Esophagus muscularis mucosa (tissue), 4 donors: ENCODE measurements at regions not wholly inside any gene's neighbourhood (a gene's known extent, or its start where the extent isn't known, plus 50 kb on each side); places are given as distances from the start of the nearest gene placed in this dataset.

Experiments
- DNase-seq: peaks from one replicate; pipeline ENCODE4 v3.0.0-alpha.2; 2017; ENCODE audit errors: extremely low spot score
- H3K27ac ChIP-seq, 4 donors: fragments of 200-600 bp; sonication (generic); replicated peaks in 1 of 4; 1 replicate in 3 of 4; 2 replicates in 1 of 4; pipeline ENCODE4 v1.5.1; 2016 to 2019; ENCODE audit warnings: mild to moderate bottlenecking in 1 of 4
- H3K27me3 ChIP-seq, 4 donors: fragments of 200-600 bp; sonication (generic); one replicate each; pipeline versions ENCODE4 v1.5.1 to v1.6.0; 2016 to 2019
- H3K36me3 ChIP-seq, 4 donors: fragments of 200-600 bp; sonication (generic); one replicate each; pipeline ENCODE4 v1.5.1; 2016 to 2019
- H3K4me1 ChIP-seq, 4 donors: fragments of 200-600 bp; sonication (generic); one replicate each; pipeline ENCODE4 v1.5.1; 2016 to 2019
- H3K4me3 ChIP-seq, 4 donors: fragments of 200-600 bp; sonication (generic); 1 replicate in 2 of 4; 2 replicates in 2 of 4; pipeline ENCODE4 v1.5.1; 2016 to 2019; ENCODE audit warnings: mild to moderate bottlenecking in 4 of 4, moderate library complexity in 1 of 4
- H3K9me3 ChIP-seq, 4 donors: fragments of 200-600 bp; sonication (generic); 1 replicate in 3 of 4; 2 replicates in 1 of 4; pipeline ENCODE4 v1.5.1; 2016 to 2019
- EP300 ChIP-seq: sonication (generic); formaldehyde crosslinking; IDR thresholded peaks from one replicate; pipeline ENCODE4 v1.6.1; 2017; ENCODE audit warnings: antibody characterized with exemption
- POLR2A ChIP-seq: fragments of 450-650 bp; IDR thresholded peaks from one replicate; pipeline ENCODE4 v1.6.1; 2017; ENCODE audit warnings: antibody characterized with exemption, moderate library complexity, mild to moderate bottlenecking, low read depth
- POLR2AphosphoS5 ChIP-seq, 2 donors: sonication (generic); formaldehyde crosslinking; IDR thresholded peaks; one replicate each; pipeline ENCODE4 v1.6.1; 2017; ENCODE audit warnings: antibody characterized with exemption in 2 of 2
- WGBS: methylation state at CpG from one replicate; pipeline ENCODE4 v1.1.5; 2018; 5-methylcytosine and 5-hydroxymethylcytosine counted together
- intact Hi-C: fragments of 100-400 bp; cut with DNase I; formaldehyde crosslinking; loops from one replicate; pipeline ENCODE4 v1.15.1; 2023
- TF ChIP-seq, protein P1 (sequence below), 3 experiments: fragments of 200-600 bp in 2 of 3; fragments of 450-650 bp in 1 of 3; sonication (generic) in 2 of 3; IDR thresholded peaks; one replicate each; pipeline ENCODE4 v1.5.1; 2017 to 2019; ENCODE audit warnings: antibody characterized with exemption in 3 of 3, mild to moderate bottlenecking in 2 of 3, moderate library complexity in 1 of 3

GRCh38 chr10:62958980-62959379 lies 142.8 kb upstream of the EGR2 start:
- H3K27ac ChIP-seq, result no peak overlapping the region
- H3K36me3 ChIP-seq, result no peaks in the 10 kb centered on the region
- no peaks in the 10 kb centered on the region for H3K9me3 ChIP-seq
- DNase-seq, result no peak
- WGBS, result 88% methylated on average over 1 of the region's 1 CpG
- no peak overlapping the region for H3K4me3 ChIP-seq
- TF ChIP-seq EP300 (no peak), POLR2A (no peak), POLR2AphosphoS5 (IDR thresholded peaks at IDR 0.05) (no peak)
- TF ChIP-seq, protein P1, sequence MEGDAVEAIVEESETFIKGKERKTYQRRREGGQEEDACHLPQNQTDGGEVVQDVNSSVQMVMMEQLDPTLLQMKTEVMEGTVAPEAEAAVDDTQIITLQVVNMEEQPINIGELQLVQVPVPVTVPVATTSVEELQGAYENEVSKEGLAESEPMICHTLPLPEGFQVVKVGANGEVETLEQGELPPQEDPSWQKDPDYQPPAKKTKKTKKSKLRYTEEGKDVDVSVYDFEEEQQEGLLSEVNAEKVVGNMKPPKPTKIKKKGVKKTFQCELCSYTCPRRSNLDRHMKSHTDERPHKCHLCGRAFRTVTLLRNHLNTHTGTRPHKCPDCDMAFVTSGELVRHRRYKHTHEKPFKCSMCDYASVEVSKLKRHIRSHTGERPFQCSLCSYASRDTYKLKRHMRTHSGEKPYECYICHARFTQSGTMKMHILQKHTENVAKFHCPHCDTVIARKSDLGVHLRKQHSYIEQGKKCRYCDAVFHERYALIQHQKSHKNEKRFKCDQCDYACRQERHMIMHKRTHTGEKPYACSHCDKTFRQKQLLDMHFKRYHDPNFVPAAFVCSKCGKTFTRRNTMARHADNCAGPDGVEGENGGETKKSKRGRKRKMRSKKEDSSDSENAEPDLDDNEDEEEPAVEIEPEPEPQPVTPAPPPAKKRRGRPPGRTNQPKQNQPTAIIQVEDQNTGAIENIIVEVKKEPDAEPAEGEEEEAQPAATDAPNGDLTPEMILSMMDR (IDR thresholded peaks at IDR 0.05), result no peak
- intact Hi-C loops, result no loop called here
- H3K27me3 ChIP-seq, result no peaks in the 10 kb centered on the region
- H3K4me1 ChIP-seq, result peaks cover 0 to 10% (median 0%) of the 10 kb centered on the region in 4 donors

- Histone ChIP-seq H3K27me3 (no peaks in the 10 kb centered on the region), H3K4me1 (no peaks in the 10 kb centered on the region), H3K9me3 (no peaks in the 10 kb centered on the region), H3K4me3 (no peak overlapping the region), H3K36me3 (no peaks in the 10 kb centered on the region), H3K27ac (no peak overlapping the region)
- TF ChIP-seq POLR2A, result no peak
- TF ChIP-seq POLR2AphosphoS5 (IDR thresholded peaks at IDR 0.05), result no peak
- TF ChIP-seq EP300, result no peak
- TF ChIP-seq, protein P1 (IDR thresholded peaks at IDR 0.05), result no peak
- no peak for DNase-seq
- intact Hi-C loops, result no loop called here
- WGBS, result 83% methylated on average over 3 of the region's 3 CpGs
Measured at GRCh38 chr10:62946278-62946677, 130.1 kb upstream of the EGR2 start.

DNA sequence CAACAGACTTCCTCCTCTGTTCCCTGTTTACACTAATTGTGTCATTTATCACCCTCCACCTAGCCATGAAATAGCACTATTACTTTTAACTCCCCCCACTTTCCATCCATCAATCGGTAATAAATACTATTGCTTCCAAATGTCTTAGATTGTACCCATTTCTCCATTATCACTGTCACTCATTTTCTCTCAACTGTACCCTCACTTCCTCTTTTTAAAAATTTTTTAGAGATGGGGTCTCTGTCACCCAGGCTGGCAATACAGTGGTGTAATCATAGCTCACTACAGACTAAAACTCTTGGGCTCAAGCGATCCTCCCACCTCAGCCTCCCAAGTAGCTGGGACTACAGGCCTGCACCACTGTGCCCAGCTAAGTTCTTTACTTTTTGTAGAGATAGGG lies 123.5 kb upstream of the EGR2 start:
- TF ChIP-seq, protein P1 (IDR thresholded peaks at IDR 0.05), result no peak
- TF ChIP-seq POLR2A (no peak), EP300 (no peak), POLR2AphosphoS5 (IDR thresholded peaks at IDR 0.05) (no peak)
- WGBS, result 94% methylated on average over 2 of the region's 2 CpGs
- Histone ChIP-seq H3K36me3 (no peaks in the 10 kb centered on the region), H3K9me3 (no peaks in the 10 kb centered on the region), H3K27ac (no peak overlapping the region), H3K4me1 (no peaks in the 10 kb centered on the region), H3K4me3 (no peak overlapping the region), H3K27me3 (no peaks in the 10 kb centered on the region)
- no peak for DNase-seq
- intact Hi-C loops, result no loop called here

- no peak overlapping the region for H3K27ac ChIP-seq
- no peak for DNase-seq
- TF ChIP-seq POLR2A (no peak), POLR2AphosphoS5 (IDR thresholded peaks at IDR 0.05) (no peak), EP300 (no peak)
- TF ChIP-seq, protein P1 (IDR thresholded peaks at IDR 0.05), result no peak
- WGBS, result 79% methylated on average over 5 of the region's 5 CpGs
- H3K9me3 ChIP-seq, result no peaks in the 10 kb centered on the region
- no peak overlapping the region for H3K4me3 ChIP-seq
- no peaks in the 10 kb centered on the region for H3K4me1 ChIP-seq
- intact Hi-C loops, result no loop called here
- H3K36me3 ChIP-seq, result no peaks in the 10 kb centered on the region
- H3K27me3 ChIP-seq, result no peaks in the 10 kb centered on the region
Measured at GRCh38 chr10:62938672-62939071, 122.5 kb upstream of the EGR2 start.

GRCh38 chr10:62937674-62938073 lies 121.5 kb upstream of the EGR2 start:
- no peak for DNase-seq
- intact Hi-C loops, result no loop called here
- no peaks in the 10 kb centered on the region for H3K27me3 ChIP-seq
- TF ChIP-seq EP300 (no peak), POLR2AphosphoS5 (IDR thresholded peaks at IDR 0.05) (no peak), POLR2A (no peak)
- TF ChIP-seq, protein P1 (IDR thresholded peaks at IDR 0.05), result no peak
- no peak overlapping the region for H3K4me3 ChIP-seq
- WGBS, result 85% methylated on average over 6 of the region's 6 CpGs
- H3K9me3 ChIP-seq, result no peaks in the 10 kb centered on the region
- H3K36me3 ChIP-seq, result no peaks in the 10 kb centered on the region
- H3K4me1 ChIP-seq, result no peaks in the 10 kb centered on the region
- no peak overlapping the region for H3K27ac ChIP-seq
